Activated CD4-positive, alpha-beta memory T cell treated with anti-CD3 and anti-CD28 coated beads for 36 hours (primary cell): ENCODE measurements at regions not wholly inside any gene's neighbourhood (a gene's known extent, or its start where the extent isn't known, plus 50 kb on each side); places are given as distances from the start of the nearest gene placed in this dataset.

ENCODE experiments used
- CTCF ChIA-PET: fragments of 350-600 bp; sonication (Branson Sonifier 250); formaldehyde crosslinking; loops from one replicate; lab custom pipeline; 2021; ENCODE audit warnings: antibody characterized with exemption, inconsistent platforms; lab: Charles Lee
- POLR2A ChIA-PET: fragments of 350-600 bp; sonication (Branson Sonifier 250); formaldehyde crosslinking; loops from one replicate; lab custom pipeline; 2021; ENCODE audit warnings: antibody characterized with exemption; lab: Charles Lee
- DNase-seq: peaks from one replicate; pipeline ENCODE4 v3.0.0-alpha.2; 2020
- H3K27ac Mint-ChIP-seq: one replicate; pipeline ENCODE4 v1.8.0; 2021; ENCODE audit warnings: mixed read lengths
- H3K27me3 Mint-ChIP-seq: one replicate; pipeline ENCODE4 v1.8.0; 2021; ENCODE audit warnings: mixed read lengths
- H3K36me3 Mint-ChIP-seq: one replicate; pipeline ENCODE4 v1.8.0; 2021; ENCODE audit warnings: mixed read lengths
- H3K4me1 Mint-ChIP-seq: one replicate; pipeline ENCODE4 v1.8.0; 2021; ENCODE audit warnings: low read depth, mixed read lengths
- H3K4me3 Mint-ChIP-seq: one replicate; pipeline ENCODE4 v1.8.0; 2021; ENCODE audit warnings: mild to moderate bottlenecking, mixed read lengths
- H3K9me3 Mint-ChIP-seq: one replicate; pipeline ENCODE4 v1.8.0; 2021; ENCODE audit warnings: mixed read lengths
- intact Hi-C: fragments of 100-400 bp; cut with micrococcal nuclease; formaldehyde crosslinking; loops from one replicate; pipeline ENCODE4 v1.15.1; 2023

DNA sequence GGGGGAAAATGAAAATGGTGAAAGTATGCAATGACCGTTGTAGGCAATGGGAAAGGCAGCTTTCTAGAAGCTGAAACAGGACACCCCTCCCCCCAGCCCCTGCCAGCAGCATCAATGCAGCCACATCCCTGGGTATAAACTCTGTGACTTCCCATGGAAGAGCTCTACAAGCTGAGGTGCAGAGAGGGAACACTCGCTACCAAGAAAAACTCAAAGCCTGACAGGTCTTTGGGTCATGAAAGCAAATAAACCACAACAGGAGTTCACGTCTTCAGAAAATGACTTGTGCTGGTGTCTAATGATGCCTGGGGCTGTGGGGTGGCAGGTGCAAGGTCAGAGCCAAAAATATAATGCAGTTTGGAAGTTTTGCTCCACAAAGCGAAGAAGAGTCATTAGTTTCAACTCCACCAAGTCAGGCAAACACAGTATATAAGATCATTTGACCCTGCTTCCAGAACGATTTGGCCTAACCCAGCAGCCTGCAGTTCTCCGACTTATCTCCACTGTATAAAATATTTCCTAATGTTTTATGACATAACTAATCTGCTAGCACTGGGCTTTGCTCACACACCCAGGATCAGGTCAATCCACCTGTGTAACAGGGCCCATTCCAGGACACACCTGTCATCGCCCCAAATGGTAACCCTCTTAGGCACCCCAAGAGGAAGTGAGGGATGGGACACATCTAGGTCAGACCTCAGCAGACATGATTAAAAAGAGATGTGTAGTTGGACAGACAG, 102.1 kb downstream of the IRS2 start:
- DNase-seq = no peak
- intact Hi-C loops = no loop called here
- H3K4me1 Mint-ChIP-seq = no peaks in the 10 kb centered on the region
- ChIA-PET POLR2A (no interaction called here), CTCF (no interaction called here)
- peaks cover 2% of the 10 kb centered on the region for H3K27me3 Mint-ChIP-seq
- H3K36me3 Mint-ChIP-seq = no peaks in the 10 kb centered on the region
- H3K4me3 Mint-ChIP-seq = no peak overlapping the region
- H3K9me3 Mint-ChIP-seq = no peaks in the 10 kb centered on the region
- no peak overlapping the region for H3K27ac Mint-ChIP-seq

DNA sequence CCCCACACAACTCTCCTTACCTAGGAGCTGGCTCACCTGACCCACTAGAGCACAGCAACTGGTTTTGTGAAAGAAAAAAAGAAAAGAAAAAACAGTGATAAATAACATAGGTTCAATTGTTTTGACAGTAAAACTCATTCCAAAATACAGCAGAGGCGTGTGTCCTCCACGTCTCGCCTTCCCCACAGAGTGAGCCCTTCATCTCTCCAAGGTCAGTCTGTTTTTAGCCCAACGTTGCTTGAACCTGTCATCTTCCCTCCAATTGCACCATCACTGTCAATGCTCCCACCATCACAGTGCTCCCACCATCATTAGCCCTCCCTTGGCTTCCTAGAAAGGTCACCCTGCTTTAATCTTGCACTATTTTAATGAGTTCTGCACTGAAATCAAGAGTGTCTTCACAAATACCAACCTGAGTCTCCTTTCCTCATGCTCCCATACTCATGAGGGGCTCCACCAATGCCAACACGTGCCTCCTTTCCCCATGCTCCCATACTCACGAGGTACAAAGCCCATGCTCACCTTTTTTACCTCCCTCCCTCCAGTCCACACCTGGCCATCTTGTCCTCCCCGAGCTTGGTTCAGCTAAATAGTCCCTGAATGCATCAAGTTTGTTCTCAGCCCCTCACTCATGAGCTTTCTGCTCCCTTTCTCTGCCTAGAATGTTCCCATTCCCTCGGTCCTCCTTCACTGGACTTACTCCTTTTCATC, 103.7 kb downstream of the IRS2 start:
- intact Hi-C loops = no loop called here
- no peak for DNase-seq
- H3K9me3 Mint-ChIP-seq = no peaks in the 10 kb centered on the region
- no peak overlapping the region for H3K4me3 Mint-ChIP-seq
- POLR2A ChIA-PET = no interaction called here
- H3K27ac Mint-ChIP-seq = no peak overlapping the region
- H3K36me3 Mint-ChIP-seq = no peaks in the 10 kb centered on the region
- CTCF ChIA-PET = no interaction called here
- no peaks in the 10 kb centered on the region for H3K4me1 Mint-ChIP-seq
- H3K27me3 Mint-ChIP-seq = peaks cover 5% of the 10 kb centered on the region

DNA sequence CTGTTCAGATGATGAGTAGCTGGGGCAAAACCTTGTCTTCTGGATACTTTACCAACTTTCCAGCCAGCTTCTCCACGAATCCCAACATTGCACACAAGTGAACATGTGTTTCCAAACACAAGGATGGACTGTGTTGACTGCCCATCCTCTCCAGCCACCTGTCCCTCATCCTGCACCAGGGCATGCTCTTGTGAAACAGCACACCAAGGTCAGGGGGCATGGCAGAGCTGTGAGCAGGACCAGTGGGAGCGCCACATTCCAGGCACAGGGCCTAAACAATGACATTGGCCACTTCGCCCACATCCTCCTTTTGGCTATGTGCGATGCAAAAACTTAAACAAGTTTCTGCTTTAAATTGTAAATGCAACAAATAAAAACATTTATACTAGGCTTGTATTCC, 105.5 kb downstream of the IRS2 start:
- intact Hi-C loops = no loop called here
- POLR2A ChIA-PET = no interaction called here

DNA sequence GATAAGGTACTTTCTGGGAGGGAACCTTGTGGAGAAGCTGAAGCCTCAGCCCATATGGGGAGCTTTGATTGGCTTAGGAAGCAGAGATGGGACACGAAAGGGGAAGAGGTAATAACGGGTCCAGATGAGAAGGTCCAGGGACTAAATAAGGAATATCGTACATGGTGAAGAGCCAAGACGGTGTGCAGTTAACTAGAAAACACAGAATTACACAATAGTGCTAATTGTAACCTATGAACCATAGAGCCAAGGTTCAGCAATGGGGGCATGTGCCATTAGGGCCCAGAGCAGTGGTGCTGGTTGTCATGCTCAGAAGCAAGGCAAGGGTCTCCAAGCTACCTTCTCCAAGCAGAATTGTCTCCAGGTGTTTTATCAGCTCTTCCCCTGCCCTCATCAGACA, 106.1 kb downstream of the IRS2 start:
- H3K4me3 Mint-ChIP-seq = no peak overlapping the region
- H3K27ac Mint-ChIP-seq = no peak overlapping the region
- no peaks in the 10 kb centered on the region for H3K36me3 Mint-ChIP-seq
- H3K4me1 Mint-ChIP-seq = no peaks in the 10 kb centered on the region
- intact Hi-C loops = no loop called here
- H3K27me3 Mint-ChIP-seq = peaks cover 9% of the 10 kb centered on the region
- no peaks in the 10 kb centered on the region for H3K9me3 Mint-ChIP-seq
- ChIA-PET POLR2A (no interaction called here), CTCF (interaction anchor here (0.6 kb wide), 1 partner anchor 217 kb away, joined by 3 read pairs; no protein-coding TSS in a partner anchor)
- no peak for DNase-seq

More for the DNA sequence above, 105.5 kb downstream of the IRS2 start:
- DNase-seq = no peak
- Mint-ChIP-seq H3K4me3 (no peak overlapping the region), H3K27ac (no peak overlapping the region), H3K4me1 (no peaks in the 10 kb centered on the region), H3K27me3 (peaks cover 7% of the 10 kb centered on the region), H3K36me3 (no peaks in the 10 kb centered on the region), H3K9me3 (no peaks in the 10 kb centered on the region)
- CTCF ChIA-PET = no interaction called here

DNA sequence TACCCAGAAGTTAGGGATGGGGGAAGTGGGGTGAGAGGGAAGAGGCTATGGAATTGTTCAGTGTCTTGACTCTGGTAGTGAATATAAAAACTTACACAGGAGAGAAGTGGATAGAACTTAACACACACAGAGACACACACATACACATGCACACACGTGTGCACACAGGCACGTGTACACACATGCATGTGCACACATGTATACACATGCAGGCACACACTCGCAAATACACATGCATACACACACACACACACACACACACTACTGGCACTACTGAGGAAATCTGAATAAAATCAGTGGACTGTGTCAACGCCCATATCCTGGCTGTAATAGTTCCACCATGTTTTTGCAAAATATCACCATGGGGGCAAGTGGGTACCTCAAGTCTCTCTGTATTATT, 107.9 kb downstream of the IRS2 start:
- Mint-ChIP-seq H3K4me1 (no peaks in the 10 kb centered on the region), H3K4me3 (no peak overlapping the region), H3K9me3 (no peaks in the 10 kb centered on the region), H3K27me3 (peaks cover 14% of the 10 kb centered on the region), H3K27ac (no peak overlapping the region), H3K36me3 (no peaks in the 10 kb centered on the region)
- POLR2A ChIA-PET = no interaction called here
- CTCF ChIA-PET = no interaction called here
- DNase-seq = no peak
- intact Hi-C loops = no loop called here

DNA sequence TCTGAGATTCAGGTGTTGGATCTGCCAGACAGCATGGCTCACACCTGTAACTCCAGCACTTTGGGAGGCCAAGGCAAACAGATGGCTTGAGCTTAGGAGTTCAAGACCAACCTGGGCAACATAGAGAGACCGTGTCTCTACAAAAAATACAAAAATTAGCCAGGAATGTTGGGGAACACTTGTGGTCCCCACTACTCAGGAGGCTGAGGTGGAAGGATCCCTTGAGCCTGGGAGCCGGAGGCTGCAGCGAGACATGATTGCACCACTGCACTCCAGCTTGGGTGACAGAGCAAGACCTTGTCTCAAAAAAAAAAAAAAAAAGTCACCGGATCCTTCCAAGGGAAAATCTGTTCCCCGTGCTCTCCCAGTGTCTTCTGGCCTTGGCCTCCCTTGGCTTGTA, 109.2 kb downstream of the IRS2 start:
- DNase-seq = no peak
- H3K4me1 Mint-ChIP-seq = no peaks in the 10 kb centered on the region
- no peaks in the 10 kb centered on the region for H3K9me3 Mint-ChIP-seq
- H3K36me3 Mint-ChIP-seq = no peaks in the 10 kb centered on the region
- H3K27ac Mint-ChIP-seq = no peak overlapping the region
- H3K27me3 Mint-ChIP-seq = peaks cover 14% of the 10 kb centered on the region
- H3K4me3 Mint-ChIP-seq = no peak overlapping the region
- POLR2A ChIA-PET = no interaction called here
- intact Hi-C loops = no loop called here
- CTCF ChIA-PET = no interaction called here

DNA sequence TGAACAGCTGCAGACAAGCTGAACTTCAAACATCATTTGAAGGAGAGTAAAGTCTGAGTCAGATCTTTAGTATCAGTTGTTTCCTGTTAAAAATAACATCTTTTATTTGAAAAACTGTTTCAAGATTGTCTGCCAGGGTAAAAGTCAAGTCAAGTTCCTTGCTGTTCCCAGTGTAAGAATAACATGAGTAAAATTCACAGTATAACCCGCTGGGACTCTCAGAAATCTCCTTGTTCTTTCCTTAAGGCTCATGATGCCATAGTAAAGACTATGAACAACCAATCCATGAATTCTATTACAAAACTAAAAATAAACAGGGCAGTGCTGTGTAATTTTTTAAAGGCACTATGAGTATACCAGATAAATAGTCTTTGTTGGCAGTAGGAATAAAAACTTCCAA, 112.9 kb downstream of the IRS2 start:
- no peaks in the 10 kb centered on the region for H3K9me3 Mint-ChIP-seq
- intact Hi-C loops = no loop called here
- H3K27ac Mint-ChIP-seq = no peak overlapping the region
- no peak for DNase-seq
- peaks cover 14% of the 10 kb centered on the region for H3K27me3 Mint-ChIP-seq
- CTCF ChIA-PET = no interaction called here
- H3K4me1 Mint-ChIP-seq = no peaks in the 10 kb centered on the region
- H3K36me3 Mint-ChIP-seq = no peaks in the 10 kb centered on the region
- H3K4me3 Mint-ChIP-seq = no peak overlapping the region
- POLR2A ChIA-PET = no interaction called here

DNA sequence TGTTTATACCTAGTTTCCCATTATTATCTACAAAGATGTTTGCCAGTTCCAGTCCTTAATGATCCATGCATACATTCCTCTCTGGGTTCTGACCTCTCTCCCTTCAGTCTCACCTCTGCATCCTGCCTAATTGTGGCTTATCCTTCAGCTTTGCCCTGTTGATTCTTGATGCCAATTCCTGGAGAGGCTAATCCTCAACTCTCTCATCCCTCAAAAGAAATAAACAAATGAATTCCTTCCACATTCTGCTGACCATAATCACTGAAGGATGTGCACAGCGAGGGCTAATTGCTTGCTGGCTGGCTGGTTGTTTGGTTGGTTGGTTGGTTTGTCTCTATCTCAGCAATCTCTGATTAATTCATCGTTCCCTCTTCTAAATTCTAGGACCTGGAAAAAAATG, 113.8 kb downstream of the IRS2 start:
- H3K27me3 Mint-ChIP-seq = peaks cover 10% of the 10 kb centered on the region
- no peak overlapping the region for H3K4me3 Mint-ChIP-seq
- CTCF ChIA-PET = no interaction called here
- H3K9me3 Mint-ChIP-seq = no peaks in the 10 kb centered on the region
- H3K4me1 Mint-ChIP-seq = no peaks in the 10 kb centered on the region
- intact Hi-C loops = no loop called here
- no peak overlapping the region for H3K27ac Mint-ChIP-seq
- DNase-seq = no peak
- POLR2A ChIA-PET = no interaction called here
- no peaks in the 10 kb centered on the region for H3K36me3 Mint-ChIP-seq

DNA sequence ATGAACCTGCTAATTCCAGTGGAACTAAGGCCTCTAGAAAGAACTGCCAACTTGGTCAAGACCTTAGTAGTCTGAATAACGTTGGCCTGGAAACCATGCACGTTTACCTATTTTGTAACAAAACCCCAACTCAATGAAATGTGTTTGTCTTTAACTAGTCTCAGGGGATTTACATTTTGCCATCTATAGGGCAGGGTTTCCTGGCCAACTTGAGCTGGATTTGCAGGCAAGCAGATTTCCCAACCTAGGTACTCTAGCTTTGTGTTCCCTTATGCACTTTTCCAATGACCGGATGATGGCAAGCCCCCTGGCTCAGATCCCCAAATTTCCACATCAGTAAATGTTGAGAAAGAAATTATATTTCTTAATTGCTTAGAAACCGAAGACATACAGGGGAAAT, 114.5 kb downstream of the IRS2 start:
- Mint-ChIP-seq H3K27me3 (peaks cover 9% of the 10 kb centered on the region), H3K4me3 (no peak overlapping the region), H3K36me3 (no peaks in the 10 kb centered on the region), H3K27ac (no peak overlapping the region), H3K4me1 (no peaks in the 10 kb centered on the region), H3K9me3 (no peaks in the 10 kb centered on the region)
- ChIA-PET POLR2A (no interaction called here), CTCF (no interaction called here)
- intact Hi-C loops = no loop called here
- no peak for DNase-seq

DNA sequence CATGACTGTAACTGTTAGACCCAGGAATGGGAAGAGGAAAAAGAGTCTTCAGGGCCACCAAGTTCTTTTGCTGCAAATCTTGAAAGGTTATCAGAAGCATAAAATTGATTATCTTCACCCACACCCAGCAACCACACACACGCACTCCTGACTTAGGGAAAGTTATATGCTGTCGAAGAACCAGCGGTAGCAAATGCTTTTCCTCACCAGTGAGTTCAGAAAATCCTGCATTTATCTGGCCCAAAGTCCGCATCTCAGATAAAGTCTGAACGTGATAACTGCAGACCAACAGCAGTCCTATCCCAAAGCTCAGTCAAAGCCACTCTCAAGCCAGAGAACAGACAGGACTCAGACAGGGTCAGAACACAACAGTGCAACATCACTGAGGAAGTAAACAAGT, 115.6 kb downstream of the IRS2 start:
- no peak overlapping the region for H3K27ac Mint-ChIP-seq

DNA sequence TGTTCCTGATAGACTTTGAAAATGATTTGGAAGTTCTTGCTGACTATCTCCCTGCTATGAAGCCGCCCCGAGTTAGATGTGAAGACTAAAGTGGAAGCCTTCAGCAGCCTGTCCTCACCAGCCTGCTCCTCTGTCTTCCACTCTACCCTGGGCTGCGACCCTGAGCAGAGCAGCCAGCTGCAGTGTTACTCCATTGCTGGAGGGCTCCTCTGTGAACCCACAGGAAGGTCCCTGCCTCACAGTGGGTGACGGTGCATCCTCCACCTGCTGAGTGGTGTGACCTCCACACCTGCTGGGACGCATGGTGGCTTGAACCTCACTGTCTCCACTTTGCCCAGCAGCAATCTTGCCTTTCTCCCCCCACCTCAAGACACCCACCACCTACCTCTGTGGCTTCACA, 116.4 kb downstream of the IRS2 start:
- no peak for DNase-seq
- Mint-ChIP-seq H3K4me3 (no peak overlapping the region), H3K27ac (no peak overlapping the region), H3K36me3 (no peaks in the 10 kb centered on the region), H3K27me3 (peaks cover 4% of the 10 kb centered on the region), H3K4me1 (no peaks in the 10 kb centered on the region), H3K9me3 (no peaks in the 10 kb centered on the region)
- ChIA-PET POLR2A (no interaction called here), CTCF (no interaction called here)
- intact Hi-C loops = no loop called here

More for the DNA sequence above, 115.6 kb downstream of the IRS2 start:
- intact Hi-C loops = no loop called here
- H3K36me3 Mint-ChIP-seq = no peaks in the 10 kb centered on the region
- peaks cover 9% of the 10 kb centered on the region for H3K27me3 Mint-ChIP-seq
- H3K9me3 Mint-ChIP-seq = no peaks in the 10 kb centered on the region
- POLR2A ChIA-PET = no interaction called here
- H3K4me3 Mint-ChIP-seq = no peak overlapping the region
- CTCF ChIA-PET = no interaction called here
- H3K4me1 Mint-ChIP-seq = no peaks in the 10 kb centered on the region
- no peak for DNase-seq

DNA sequence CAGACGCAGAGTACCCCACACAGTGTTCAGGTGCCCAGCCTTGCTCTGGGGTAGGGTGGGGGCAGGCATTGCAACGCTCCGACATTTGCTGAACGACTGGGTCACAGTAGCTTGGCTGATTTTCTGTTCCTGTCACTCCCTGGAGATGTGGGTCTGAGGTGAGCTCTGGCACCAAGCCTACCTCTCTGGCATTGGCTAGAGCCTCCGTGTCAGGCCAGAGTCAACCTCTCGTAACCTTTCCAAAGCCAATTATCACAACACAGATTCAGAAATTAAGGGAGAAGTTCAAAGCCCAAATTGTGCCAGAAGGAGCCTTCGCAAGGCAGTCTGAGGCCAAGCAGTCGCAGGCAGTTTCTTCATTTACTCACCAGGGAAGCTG, 117.2 kb downstream of the IRS2 start:
- CTCF ChIA-PET = no interaction called here
- no peak overlapping the region for H3K27ac Mint-ChIP-seq

More for the DNA sequence above, 117.2 kb downstream of the IRS2 start:
- POLR2A ChIA-PET = no interaction called here
- H3K36me3 Mint-ChIP-seq = no peaks in the 10 kb centered on the region
- H3K9me3 Mint-ChIP-seq = no peaks in the 10 kb centered on the region
- no peak for DNase-seq
- no peaks in the 10 kb centered on the region for H3K4me1 Mint-ChIP-seq
- H3K4me3 Mint-ChIP-seq = no peak overlapping the region
- H3K27me3 Mint-ChIP-seq = peaks cover 2% of the 10 kb centered on the region
- intact Hi-C loops = no loop called here
